ENCODE measurements at regions not wholly inside any gene's neighbourhood (a gene's known extent, or its start where the extent isn't known, plus 50 kb on each side); places are given as distances from the start of the nearest gene placed in this dataset.

DNA sequence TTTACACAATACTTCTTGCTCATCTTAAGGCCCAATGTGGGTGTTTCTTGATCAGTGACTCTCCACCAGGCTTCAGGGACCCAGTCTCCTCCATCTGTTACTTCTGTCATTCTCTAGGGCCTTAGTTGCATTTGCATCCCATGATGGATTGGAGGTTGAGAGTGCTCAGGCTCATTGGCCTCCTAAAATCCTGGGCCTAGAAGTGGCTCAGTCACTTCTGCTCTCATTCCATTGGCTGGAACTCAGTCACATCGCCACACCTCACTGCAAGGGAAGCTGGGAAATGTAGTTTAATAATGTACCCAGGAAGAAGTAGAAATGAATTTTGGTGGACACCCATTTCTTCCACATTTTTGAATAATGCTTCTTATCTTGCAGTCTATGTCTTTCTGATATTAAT, 223.5 kb downstream of the HRH4 start:
- peaks cover 0 to 7% (median 0%) of the 10 kb centered on the region in 5 donors for H3K4me1 ChIP-seq (ENCODE audit: control insufficient read depth in 5 of 5, insufficient read depth in 5 of 5, low read length in 5 of 5)
- H3K27ac ChIP-seq (ENCODE audit: low read depth in 1 of 2, low read length in 1 of 2) = no peak overlapping the region
- 90% methylated on average over 1 of the region's 1 CpG for WGBS, 2 donors
- H3K27me3 ChIP-seq (ENCODE audit: control insufficient read depth in 3 of 3, insufficient read depth in 3 of 3, low read length in 2 of 3) = no peaks in the 10 kb centered on the region
- DNase-seq (no peak), ATAC-seq (ENCODE audit: insufficient read depth, low FRiP score) (no peak)
- H3K4me3 ChIP-seq = no peak overlapping the region
- H3K36me3 ChIP-seq (ENCODE audit: control insufficient read depth in 4 of 4, insufficient read depth in 4 of 4, low read length in 4 of 4) = no peaks in the 10 kb centered on the region
- TF ChIP-seq, protein P1, sequence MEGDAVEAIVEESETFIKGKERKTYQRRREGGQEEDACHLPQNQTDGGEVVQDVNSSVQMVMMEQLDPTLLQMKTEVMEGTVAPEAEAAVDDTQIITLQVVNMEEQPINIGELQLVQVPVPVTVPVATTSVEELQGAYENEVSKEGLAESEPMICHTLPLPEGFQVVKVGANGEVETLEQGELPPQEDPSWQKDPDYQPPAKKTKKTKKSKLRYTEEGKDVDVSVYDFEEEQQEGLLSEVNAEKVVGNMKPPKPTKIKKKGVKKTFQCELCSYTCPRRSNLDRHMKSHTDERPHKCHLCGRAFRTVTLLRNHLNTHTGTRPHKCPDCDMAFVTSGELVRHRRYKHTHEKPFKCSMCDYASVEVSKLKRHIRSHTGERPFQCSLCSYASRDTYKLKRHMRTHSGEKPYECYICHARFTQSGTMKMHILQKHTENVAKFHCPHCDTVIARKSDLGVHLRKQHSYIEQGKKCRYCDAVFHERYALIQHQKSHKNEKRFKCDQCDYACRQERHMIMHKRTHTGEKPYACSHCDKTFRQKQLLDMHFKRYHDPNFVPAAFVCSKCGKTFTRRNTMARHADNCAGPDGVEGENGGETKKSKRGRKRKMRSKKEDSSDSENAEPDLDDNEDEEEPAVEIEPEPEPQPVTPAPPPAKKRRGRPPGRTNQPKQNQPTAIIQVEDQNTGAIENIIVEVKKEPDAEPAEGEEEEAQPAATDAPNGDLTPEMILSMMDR (IDR thresholded peaks at IDR 0.05; ENCODE audit: control extremely low read depth, extremely low read depth) = no peak
- H3K9me3 ChIP-seq (ENCODE audit: control insufficient read depth in 4 of 4, insufficient read depth in 3 of 4, low read length in 3 of 4) = peaks cover 0 to 2% (median 0%) of the 10 kb centered on the region in 4 donors
- no peak overlapping the region for H3K9ac ChIP-seq (ENCODE audit: insufficient read depth in 1 of 2, low read length in 2 of 2)

DNA sequence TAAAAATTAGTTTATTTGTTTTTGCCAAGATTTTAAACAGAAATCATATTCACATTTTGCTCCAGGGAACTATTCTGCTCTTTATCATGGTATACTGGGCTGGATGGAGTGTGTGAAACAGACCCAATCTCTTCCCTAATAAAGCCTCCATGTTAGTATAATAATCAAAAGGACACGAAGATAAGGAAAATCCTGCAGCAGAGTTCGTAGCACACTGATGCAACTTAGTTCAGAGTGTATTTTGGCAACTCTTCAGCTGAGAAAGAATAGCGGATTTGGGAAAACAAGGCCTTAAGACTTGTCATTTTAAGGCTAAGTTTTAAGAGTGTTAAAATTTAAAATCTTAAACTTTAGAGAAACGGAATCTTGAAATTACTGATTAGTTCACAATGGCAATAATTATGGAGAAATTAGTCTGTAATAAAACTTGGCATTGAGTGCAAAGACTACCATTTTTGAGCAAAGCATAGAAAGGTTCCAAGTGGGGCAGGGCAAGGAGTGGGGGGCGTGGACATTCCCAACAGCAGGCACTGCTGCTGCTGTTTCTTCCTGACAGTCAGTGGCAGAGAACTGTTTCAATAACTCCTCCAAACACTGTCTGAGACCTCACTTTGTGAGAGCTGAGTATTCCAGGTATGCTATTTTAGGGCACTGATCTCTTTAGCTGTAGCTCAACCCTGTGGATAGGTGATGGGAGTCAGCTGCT, 225.0 kb downstream of the HRH4 start:
- DNase-seq (peak in 2 of 3 donors; percentile 53 to 71), ATAC-seq (ENCODE audit: insufficient read depth, low FRiP score) (no peak)
- Histone ChIP-seq H3K4me3 (no peak overlapping the region), H3K27me3 (ENCODE audit: control insufficient read depth in 3 of 3, insufficient read depth in 3 of 3, low read length in 2 of 3) (no peaks in the 10 kb centered on the region), H3K27ac (ENCODE audit: low read depth in 1 of 2, low read length in 1 of 2) (no peak overlapping the region), H3K4me1 (ENCODE audit: control insufficient read depth in 5 of 5, insufficient read depth in 5 of 5, low read length in 5 of 5) (peaks cover 0 to 7% (median 0%) of the 10 kb centered on the region in 5 donors), H3K9me3 (ENCODE audit: control insufficient read depth in 4 of 4, insufficient read depth in 3 of 4, low read length in 3 of 4) (peaks cover 0 to 2% (median 0%) of the 10 kb centered on the region in 4 donors), H3K36me3 (ENCODE audit: control insufficient read depth in 4 of 4, insufficient read depth in 4 of 4, low read length in 4 of 4) (no peaks in the 10 kb centered on the region), H3K9ac (ENCODE audit: insufficient read depth in 1 of 2, low read length in 2 of 2) (no peak overlapping the region)
- 73 to 78% methylated on average over 5 of the region's 5 CpGs for WGBS, 2 donors
- TF ChIP-seq, protein P1 (IDR thresholded peaks at IDR 0.05; ENCODE audit: control extremely low read depth, extremely low read depth) = no peak

DNA sequence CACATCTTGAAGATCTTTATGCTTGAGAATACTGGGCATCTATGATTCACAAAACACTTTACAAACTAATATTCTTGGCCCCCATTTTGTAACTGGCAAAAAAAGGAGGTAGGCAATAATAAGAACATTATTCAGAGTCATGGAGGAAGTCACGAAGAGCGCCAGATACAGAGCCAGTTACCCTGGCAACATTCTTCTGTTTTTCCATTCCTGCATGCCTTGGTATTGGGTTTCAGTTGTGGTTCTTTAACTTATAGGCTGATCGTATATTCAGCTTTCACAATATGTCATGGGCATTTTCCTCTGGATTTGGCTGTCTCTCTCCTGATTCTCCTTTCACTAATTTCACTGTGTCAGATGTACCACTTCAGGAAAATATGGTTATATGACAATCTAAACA, 234.7 kb downstream of the HRH4 start:
- TF ChIP-seq, protein P1 (IDR thresholded peaks at IDR 0.05; ENCODE audit: control extremely low read depth, extremely low read depth) = no peak
- no peak for ATAC-seq (ENCODE audit: insufficient read depth, low FRiP score)
- no peak overlapping the region for H3K9ac ChIP-seq (ENCODE audit: insufficient read depth in 1 of 2, low read length in 2 of 2)
- H3K9me3 ChIP-seq (ENCODE audit: control insufficient read depth in 4 of 4, insufficient read depth in 3 of 4, low read length in 3 of 4) = peaks cover 0 to 3% (median 1%) of the 10 kb centered on the region in 4 donors
- no peaks in the 10 kb centered on the region for H3K27me3 ChIP-seq (ENCODE audit: control insufficient read depth in 3 of 3, insufficient read depth in 3 of 3, low read length in 2 of 3)
- H3K4me1 ChIP-seq (ENCODE audit: control insufficient read depth in 5 of 5, insufficient read depth in 5 of 5, low read length in 5 of 5) = no peaks in the 10 kb centered on the region
- no peak overlapping the region for H3K27ac ChIP-seq (ENCODE audit: low read depth in 1 of 2, low read length in 1 of 2)
- DNase-seq = no peak
- H3K4me3 ChIP-seq = no peak overlapping the region
- WGBS, 2 donors = 75 to 89% methylated on average over 3 of the region's 3 CpGs
- H3K36me3 ChIP-seq (ENCODE audit: control insufficient read depth in 4 of 4, insufficient read depth in 4 of 4, low read length in 4 of 4) = no peaks in the 10 kb centered on the region
